ENCODE measurements at regions not wholly inside any gene's neighbourhood (a gene's known extent, or its start where the extent isn't known, plus 50 kb on each side); places are given as distances from the start of the nearest gene placed in this dataset.

GRCh38 chr4:147117431-147117830 is 171.8 kb upstream of the TTC29 start:
- DNase-seq (ENCODE audit: low spot score in 2 of 2) (no peak), ATAC-seq (replicated peaks; ENCODE audit: extremely low read depth, poor library complexity, severe bottlenecking) (no peak)
- peaks cover 18% of the 10 kb centered on the region for H3K27me3 Mint-ChIP-seq
- H3K9me3 Mint-ChIP-seq: peaks cover 9% of the 10 kb centered on the region
- H3K27ac Mint-ChIP-seq (ENCODE audit: low read depth): no peak overlapping the region
- H3K4me3 Mint-ChIP-seq: no peak overlapping the region
- no peaks in the 10 kb centered on the region for H3K4me1 Mint-ChIP-seq
- no peaks in the 10 kb centered on the region for H3K36me3 Mint-ChIP-seq (ENCODE audit: insufficient read depth)

GRCh38 chr4:147118528-147118927 is 172.9 kb upstream of the TTC29 start:
- no peak for DNase-seq (ENCODE audit: low spot score in 2 of 2)

GRCh38 chr4:147122685-147123084 is 177.0 kb upstream of the TTC29 start:
- ATAC-seq (replicated peaks; ENCODE audit: extremely low read depth, poor library complexity, severe bottlenecking) (no peak), DNase-seq (ENCODE audit: low spot score in 2 of 2) (no peak)
- Mint-ChIP-seq H3K27ac (ENCODE audit: low read depth) (no peak overlapping the region), H3K36me3 (ENCODE audit: insufficient read depth) (no peaks in the 10 kb centered on the region), H3K4me1 (no peaks in the 10 kb centered on the region), H3K27me3 (peaks cover 14% of the 10 kb centered on the region), H3K9me3 (no peaks in the 10 kb centered on the region), H3K4me3 (no peak overlapping the region)

More at GRCh38 chr4:147118528-147118927, 172.9 kb upstream of the TTC29 start:
- H3K36me3 Mint-ChIP-seq (ENCODE audit: insufficient read depth): no peaks in the 10 kb centered on the region
- H3K4me3 Mint-ChIP-seq: no peak overlapping the region
- H3K9me3 Mint-ChIP-seq: peaks cover 9% of the 10 kb centered on the region
- no peaks in the 10 kb centered on the region for H3K4me1 Mint-ChIP-seq
- H3K27me3 Mint-ChIP-seq: peaks cover 10% of the 10 kb centered on the region
- no peak for ATAC-seq (replicated peaks; ENCODE audit: extremely low read depth, poor library complexity, severe bottlenecking)
- H3K27ac Mint-ChIP-seq (ENCODE audit: low read depth): no peak overlapping the region

- Mint-ChIP-seq H3K27ac (ENCODE audit: low read depth) (no peak overlapping the region), H3K36me3 (ENCODE audit: insufficient read depth) (no peaks in the 10 kb centered on the region), H3K4me1 (no peaks in the 10 kb centered on the region), H3K4me3 (no peak overlapping the region), H3K27me3 (peaks cover 14% of the 10 kb centered on the region), H3K9me3 (no peaks in the 10 kb centered on the region)
- ATAC-seq (replicated peaks; ENCODE audit: extremely low read depth, poor library complexity, severe bottlenecking) (no peak), DNase-seq (ENCODE audit: low spot score in 2 of 2) (no peak)
Observed at GRCh38 chr4:147123146-147123545, 177.5 kb upstream of the TTC29 start.

GRCh38 chr4:147128787-147129186 is 183.1 kb upstream of the TTC29 start:
- Mint-ChIP-seq H3K4me3 (no peak overlapping the region), H3K9me3 (no peaks in the 10 kb centered on the region), H3K36me3 (ENCODE audit: insufficient read depth) (no peaks in the 10 kb centered on the region), H3K4me1 (no peaks in the 10 kb centered on the region), H3K27me3 (peaks cover 14% of the 10 kb centered on the region), H3K27ac (ENCODE audit: low read depth) (no peak overlapping the region)
- DNase-seq (ENCODE audit: low spot score in 2 of 2) (no peak), ATAC-seq (replicated peaks; ENCODE audit: extremely low read depth, poor library complexity, severe bottlenecking) (no peak)

GRCh38 chr4:147129687-147130086 is 184.0 kb upstream of the TTC29 start:
- H3K36me3 Mint-ChIP-seq (ENCODE audit: insufficient read depth): no peaks in the 10 kb centered on the region
- no peak overlapping the region for H3K4me3 Mint-ChIP-seq
- peaks cover 7% of the 10 kb centered on the region for H3K27me3 Mint-ChIP-seq
- DNase-seq (ENCODE audit: low spot score in 2 of 2) (no peak), ATAC-seq (replicated peaks; ENCODE audit: extremely low read depth, poor library complexity, severe bottlenecking) (no peak)
- no peaks in the 10 kb centered on the region for H3K4me1 Mint-ChIP-seq
- H3K27ac Mint-ChIP-seq (ENCODE audit: low read depth): no peak overlapping the region
- H3K9me3 Mint-ChIP-seq: no peaks in the 10 kb centered on the region

- H3K27ac Mint-ChIP-seq (ENCODE audit: low read depth): no peak overlapping the region
- no peak for ATAC-seq (replicated peaks; ENCODE audit: extremely low read depth, poor library complexity, severe bottlenecking)
- no peak for DNase-seq (ENCODE audit: low spot score in 2 of 2)
- H3K4me1 Mint-ChIP-seq: no peaks in the 10 kb centered on the region
- no peaks in the 10 kb centered on the region for H3K9me3 Mint-ChIP-seq
- H3K4me3 Mint-ChIP-seq: no peak overlapping the region
- H3K36me3 Mint-ChIP-seq (ENCODE audit: insufficient read depth): no peaks in the 10 kb centered on the region
- peaks cover 28% of the 10 kb centered on the region for H3K27me3 Mint-ChIP-seq
Observed at GRCh38 chr4:147134536-147135210, 189.0 kb upstream of the TTC29 start.

GRCh38 chr4:147136310-147136709 is 190.6 kb upstream of the TTC29 start:
- Mint-ChIP-seq H3K9me3 (no peaks in the 10 kb centered on the region), H3K27ac (ENCODE audit: low read depth) (no peak overlapping the region), H3K27me3 (peaks cover 28% of the 10 kb centered on the region), H3K36me3 (ENCODE audit: insufficient read depth) (no peaks in the 10 kb centered on the region), H3K4me3 (no peak overlapping the region), H3K4me1 (no peaks in the 10 kb centered on the region)
- ATAC-seq (replicated peaks; ENCODE audit: extremely low read depth, poor library complexity, severe bottlenecking) (no peak), DNase-seq (ENCODE audit: low spot score in 2 of 2) (no peak)

- no peak for ATAC-seq (replicated peaks; ENCODE audit: extremely low read depth, poor library complexity, severe bottlenecking)
- Mint-ChIP-seq H3K4me1 (no peaks in the 10 kb centered on the region), H3K9me3 (no peaks in the 10 kb centered on the region), H3K4me3 (no peak overlapping the region), H3K36me3 (ENCODE audit: insufficient read depth) (no peaks in the 10 kb centered on the region), H3K27ac (ENCODE audit: low read depth) (no peak overlapping the region), H3K27me3 (peaks cover 28% of the 10 kb centered on the region)
- no peak for DNase-seq (ENCODE audit: low spot score in 2 of 2)
Observed at GRCh38 chr4:147136751-147137150, 191.1 kb upstream of the TTC29 start.

GRCh38 chr4:147137280-147137679 is 191.6 kb upstream of the TTC29 start:
- Mint-ChIP-seq H3K9me3 (no peaks in the 10 kb centered on the region), H3K36me3 (ENCODE audit: insufficient read depth) (no peaks in the 10 kb centered on the region), H3K27me3 (peaks cover 28% of the 10 kb centered on the region), H3K4me3 (no peak overlapping the region), H3K27ac (ENCODE audit: low read depth) (no peak overlapping the region), H3K4me1 (no peaks in the 10 kb centered on the region)
- ATAC-seq (replicated peaks; ENCODE audit: extremely low read depth, poor library complexity, severe bottlenecking) (no peak), DNase-seq (ENCODE audit: low spot score in 2 of 2) (no peak)

GRCh38 chr4:147138171-147138570 is 192.5 kb upstream of the TTC29 start:
- Mint-ChIP-seq H3K4me3 (no peak overlapping the region), H3K27ac (ENCODE audit: low read depth) (no peak overlapping the region), H3K36me3 (ENCODE audit: insufficient read depth) (no peaks in the 10 kb centered on the region), H3K4me1 (no peaks in the 10 kb centered on the region), H3K27me3 (peaks cover 28% of the 10 kb centered on the region), H3K9me3 (no peaks in the 10 kb centered on the region)
- DNase-seq (ENCODE audit: low spot score in 2 of 2) (no peak), ATAC-seq (replicated peaks; ENCODE audit: extremely low read depth, poor library complexity, severe bottlenecking) (no peak)

- no peaks in the 10 kb centered on the region for H3K4me1 Mint-ChIP-seq
Observed at GRCh38 chr4:147139455-147140198, 194.0 kb upstream of the TTC29 start.

GRCh38 chr4:147151763-147152162 is 206.1 kb upstream of the TTC29 start:
- Mint-ChIP-seq H3K27ac (ENCODE audit: low read depth) (no peak overlapping the region), H3K27me3 (peaks cover 24% of the 10 kb centered on the region), H3K9me3 (no peaks in the 10 kb centered on the region), H3K4me3 (no peak overlapping the region), H3K4me1 (no peaks in the 10 kb centered on the region), H3K36me3 (ENCODE audit: insufficient read depth) (no peaks in the 10 kb centered on the region)
- no peak for DNase-seq (ENCODE audit: low spot score in 2 of 2)
- ATAC-seq (replicated peaks; ENCODE audit: extremely low read depth, poor library complexity, severe bottlenecking): no peak

More at GRCh38 chr4:147139455-147140198, 194.0 kb upstream of the TTC29 start:
- peaks cover 27% of the 10 kb centered on the region for H3K27me3 Mint-ChIP-seq
- no peak overlapping the region for H3K4me3 Mint-ChIP-seq
- DNase-seq (ENCODE audit: low spot score in 2 of 2): no peak
- H3K27ac Mint-ChIP-seq (ENCODE audit: low read depth): no peak overlapping the region
- no peak for ATAC-seq (replicated peaks; ENCODE audit: extremely low read depth, poor library complexity, severe bottlenecking)
- no peaks in the 10 kb centered on the region for H3K9me3 Mint-ChIP-seq
- no peaks in the 10 kb centered on the region for H3K36me3 Mint-ChIP-seq (ENCODE audit: insufficient read depth)
